GM18508 (cell line): ENCODE measurements at regions not wholly inside any gene's neighbourhood (a gene's known extent, or its start where the extent isn't known, plus 50 kb on each side); places are given as distances from the start of the nearest gene placed in this dataset.

Source experiments
- ATAC-seq: cut with Tn5 transposase; IDR thresholded peaks from one replicate; pipeline ENCODE4 v1.9.1; 2021; ENCODE audit warnings: moderate number of reproducible peaks; ENCODE audit not compliant: insufficient read depth, unreplicated experiment

DNA sequence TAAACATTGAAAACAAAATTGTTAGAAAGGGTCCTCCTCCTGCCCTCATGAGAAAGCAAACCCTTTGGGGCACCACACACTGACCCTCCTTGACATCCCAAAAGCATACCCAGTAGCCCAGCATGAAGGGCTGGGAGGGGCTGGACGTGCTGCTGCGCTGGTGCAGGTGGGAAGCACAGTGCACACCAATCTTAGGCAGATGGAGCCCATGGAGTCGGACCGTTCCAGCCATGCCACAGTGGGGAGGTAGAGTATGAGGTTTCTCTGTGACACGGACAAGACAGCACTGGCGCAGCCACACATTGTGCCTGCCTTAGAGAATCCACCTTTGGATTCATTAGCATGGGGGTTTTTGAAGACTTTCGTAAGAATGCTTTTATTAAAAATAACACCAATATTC lies 544.2 kb upstream of the FRG1 start:
- ATAC-seq, result no peak

DNA sequence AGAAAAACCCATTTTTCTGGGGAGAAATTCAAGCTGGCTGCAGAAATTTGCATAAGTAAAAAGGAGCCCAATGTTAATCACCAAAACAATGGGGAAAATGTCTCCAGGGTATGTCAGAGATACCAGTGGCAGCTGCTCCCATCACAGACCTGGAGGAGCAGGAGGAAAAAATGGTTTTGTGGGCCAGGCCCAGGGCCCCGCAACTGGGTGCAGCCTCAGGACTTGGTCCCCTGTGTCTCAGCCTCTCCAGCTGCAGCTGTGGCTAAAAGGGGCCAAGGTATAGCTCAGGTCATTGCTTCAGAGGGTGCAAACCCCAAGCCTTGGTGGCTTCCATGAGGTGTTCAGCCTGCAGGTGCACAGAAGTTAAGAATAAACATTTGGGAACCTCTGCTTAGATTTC lies 536.4 kb upstream of the FRG1 start:
- no peak for ATAC-seq

DNA sequence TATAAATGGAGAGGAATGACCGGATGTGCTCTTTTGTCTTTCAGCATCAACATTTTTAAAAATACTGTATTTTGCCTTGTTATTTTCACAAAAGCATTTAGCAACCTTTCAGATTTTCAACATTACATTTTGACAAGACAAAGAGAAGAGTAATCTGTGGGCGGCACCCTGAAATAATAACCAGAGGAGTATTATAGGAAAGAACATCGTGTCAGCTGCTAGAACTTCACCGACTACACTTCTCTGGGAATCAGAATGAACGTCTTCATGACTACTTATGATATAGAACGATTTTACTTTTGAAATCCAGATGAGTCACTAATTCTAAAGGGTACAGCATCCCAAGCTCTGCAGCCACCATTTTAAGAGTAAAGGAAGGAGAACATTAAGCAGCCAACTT lies 531.5 kb upstream of the FRG1 start:
- no peak for ATAC-seq

DNA sequence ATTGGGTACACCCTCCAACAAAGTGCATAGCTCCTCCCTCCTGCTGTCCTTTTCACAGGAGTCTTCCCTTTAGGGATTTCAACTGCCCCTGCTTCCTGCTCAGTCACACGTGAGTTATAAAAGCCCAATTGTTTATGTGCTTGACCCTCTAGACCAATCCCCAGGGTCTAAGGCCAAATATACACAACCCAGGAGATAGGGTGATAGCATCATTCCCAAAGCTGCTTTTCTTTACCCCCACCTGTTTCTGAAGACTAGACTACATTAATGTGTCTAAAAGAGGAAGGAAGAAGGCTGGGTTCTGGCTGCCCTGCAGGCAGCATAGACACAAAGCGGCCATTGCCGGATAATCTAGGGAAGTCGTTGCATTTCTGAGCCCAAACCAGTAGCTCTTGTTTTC lies 526.7 kb upstream of the FRG1 start:
- no peak for ATAC-seq

DNA sequence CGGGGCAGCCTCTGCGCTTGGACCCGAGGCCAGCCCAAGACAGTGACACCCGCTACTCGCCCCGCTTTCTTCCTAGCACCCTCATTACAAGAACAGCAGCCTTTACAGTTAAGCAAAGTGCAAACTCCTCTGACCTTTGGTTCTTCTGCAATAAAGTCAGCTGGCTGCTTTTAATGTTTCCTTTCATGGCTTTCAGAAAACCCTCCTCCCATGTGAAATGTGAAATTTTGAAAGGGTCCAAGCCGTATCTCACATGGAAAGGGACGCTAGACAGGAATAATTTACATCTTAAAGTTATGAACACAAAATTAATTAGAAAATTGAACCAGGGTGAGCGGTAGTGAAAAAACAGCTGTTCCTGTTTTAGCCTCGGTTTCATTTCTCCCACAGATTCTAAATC lies 520.1 kb upstream of the FRG1 start:
- no peak for ATAC-seq

DNA sequence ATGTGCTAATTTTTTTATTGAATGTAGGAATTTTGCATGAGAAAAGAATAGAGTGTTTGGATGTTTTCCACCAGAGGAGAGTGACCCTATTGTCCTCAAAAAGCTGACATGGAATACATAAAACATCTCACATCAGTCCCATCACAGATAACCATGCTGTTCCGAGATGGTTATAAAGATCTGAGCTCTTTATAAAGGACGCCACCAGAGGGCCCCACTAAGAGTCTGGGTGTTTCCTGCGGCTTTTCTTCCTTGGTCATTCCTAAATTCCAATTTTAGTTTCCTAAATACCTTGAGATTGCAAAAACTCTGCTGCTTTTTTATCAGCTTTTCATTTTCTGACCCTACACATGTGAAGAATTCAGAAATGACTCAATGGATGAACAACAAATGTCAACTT lies 504.5 kb upstream of the FRG1 start:
- no peak for ATAC-seq

DNA sequence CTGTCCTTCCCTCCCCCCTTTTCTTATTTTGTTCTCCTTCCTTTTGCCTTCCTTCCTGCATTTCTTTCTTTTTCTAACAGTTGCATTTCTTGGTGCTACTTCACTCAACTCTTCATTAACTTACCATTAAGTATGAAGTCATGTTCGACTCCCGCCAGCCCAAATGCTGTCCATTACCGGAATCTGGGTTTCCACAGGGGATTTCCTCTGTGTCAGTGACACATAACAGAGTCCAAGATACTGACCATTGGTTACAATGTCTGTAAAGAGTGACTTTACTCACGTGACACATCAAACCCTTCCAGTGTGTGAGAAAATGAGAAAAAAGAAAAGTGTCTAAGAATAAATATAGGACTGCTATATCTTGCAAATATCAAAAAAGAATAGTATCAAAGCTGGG lies 500.0 kb upstream of the FRG1 start:
- ATAC-seq, result no peak

DNA sequence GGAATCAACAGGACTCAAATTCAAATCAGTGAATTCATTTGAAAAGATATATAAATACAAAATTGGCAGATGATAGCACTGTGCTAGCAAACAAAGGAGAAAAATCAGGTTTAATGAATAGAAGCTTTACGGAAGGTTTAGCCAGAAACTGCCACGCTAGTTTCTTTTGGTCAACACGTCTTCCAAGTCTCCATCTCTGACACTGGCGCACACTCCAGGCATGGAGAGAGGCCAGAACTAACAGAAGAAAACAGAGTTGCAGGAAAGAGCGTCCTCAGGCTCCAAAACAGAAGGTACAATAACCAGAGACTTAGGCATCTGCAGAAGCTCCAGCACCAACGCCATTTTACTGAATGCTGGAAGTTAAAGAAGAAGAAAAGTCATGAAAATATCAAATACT lies 497.3 kb upstream of the FRG1 start:
- ATAC-seq, result no peak

DNA sequence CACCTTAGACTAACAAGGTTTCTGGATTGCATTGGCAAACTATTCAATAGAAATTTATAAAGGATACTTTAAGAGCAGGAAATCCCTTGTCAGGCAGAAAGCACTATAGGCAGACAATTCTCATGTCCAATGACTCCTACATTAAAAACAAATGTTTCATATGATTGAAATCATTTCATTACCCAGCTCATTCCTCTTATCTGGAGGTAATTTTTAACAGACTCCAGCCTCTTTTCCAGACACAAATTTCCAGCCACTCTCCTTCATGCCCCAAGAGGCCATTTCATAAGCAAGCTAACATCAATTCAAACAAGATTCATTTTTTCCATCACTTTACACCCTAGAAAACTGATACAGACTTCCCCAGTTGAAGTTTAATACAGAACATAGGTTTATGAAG lies 495.1 kb upstream of the FRG1 start:
- no peak for ATAC-seq

DNA sequence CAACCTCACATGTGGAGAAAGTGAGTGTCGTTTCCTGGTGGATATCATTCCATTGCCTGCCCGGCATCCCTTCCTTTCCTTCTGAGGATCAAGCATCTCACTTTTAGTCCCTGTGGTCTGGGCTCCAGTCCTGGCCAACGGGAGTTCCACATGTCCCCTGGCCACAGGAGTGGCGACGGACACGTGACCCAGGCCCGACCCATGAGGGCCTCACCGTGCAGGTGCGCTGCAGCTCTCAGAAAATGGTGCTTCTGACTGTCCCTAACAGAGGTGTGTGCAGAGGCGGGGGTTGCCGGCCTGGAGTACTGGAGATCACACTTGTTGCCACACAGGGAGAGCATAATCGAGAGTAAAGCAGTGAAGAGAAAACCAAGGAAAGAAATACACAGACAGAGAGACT lies 476.9 kb upstream of the FRG1 start:
- ATAC-seq, result no peak

DNA sequence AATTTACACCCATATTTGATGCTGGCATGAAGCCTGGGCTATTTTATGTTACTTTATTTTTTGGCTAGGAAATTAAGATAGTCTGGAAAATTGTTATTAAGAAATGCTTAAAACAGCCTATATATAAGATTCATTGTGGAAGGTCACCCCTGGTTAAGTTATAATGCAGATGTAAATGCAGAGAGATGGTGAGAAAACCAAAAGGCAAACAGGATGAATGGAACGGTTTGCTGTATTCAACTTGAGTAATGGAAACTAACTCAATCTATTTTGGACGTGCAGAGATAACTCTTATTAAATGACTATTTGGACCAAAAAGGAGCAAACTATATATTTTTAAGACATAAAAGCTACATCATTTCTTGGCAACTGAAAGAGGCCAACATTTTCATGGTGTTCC lies 446.3 kb upstream of the FRG1 start:
- ATAC-seq, result no peak

DNA sequence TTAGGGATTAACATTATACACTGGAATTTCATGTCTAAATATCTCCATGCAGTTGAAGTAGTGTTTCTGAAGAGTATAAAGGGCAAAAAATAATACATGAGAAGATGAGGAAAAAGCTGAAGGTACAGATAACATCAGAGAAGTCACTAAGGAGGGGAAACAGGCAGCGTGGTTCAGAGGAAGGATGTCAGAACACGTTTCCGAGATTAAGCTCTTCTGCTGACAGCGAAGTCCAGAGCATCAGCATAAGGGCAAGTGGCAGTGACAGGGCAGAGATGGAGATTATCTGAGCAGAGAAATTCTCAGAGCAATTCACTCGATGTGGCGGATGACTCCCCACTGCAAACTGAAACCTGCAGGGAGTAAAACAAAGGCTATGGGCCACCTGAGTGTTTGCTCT lies 443.2 kb upstream of the FRG1 start:
- ATAC-seq, result no peak

DNA sequence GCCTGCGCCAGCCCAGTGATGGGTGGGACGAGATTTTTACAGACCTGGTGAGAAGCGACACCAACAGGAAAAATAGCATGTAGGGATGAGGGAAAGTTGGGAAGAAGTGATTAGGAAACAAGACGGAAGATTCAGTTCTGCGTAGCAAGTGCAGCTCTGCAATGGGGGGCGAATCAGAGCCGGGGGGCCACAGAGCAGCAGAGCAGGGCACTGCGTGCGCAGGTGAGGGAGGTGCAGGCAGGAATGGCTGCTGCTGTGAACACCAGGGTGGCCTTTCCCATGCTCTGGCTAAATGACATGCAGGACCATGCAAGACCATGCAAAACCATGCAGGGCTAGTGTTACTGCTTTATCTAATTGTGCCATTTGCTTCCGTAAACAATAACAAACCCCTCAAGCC lies 442.7 kb upstream of the FRG1 start:
- ATAC-seq, result no peak

DNA sequence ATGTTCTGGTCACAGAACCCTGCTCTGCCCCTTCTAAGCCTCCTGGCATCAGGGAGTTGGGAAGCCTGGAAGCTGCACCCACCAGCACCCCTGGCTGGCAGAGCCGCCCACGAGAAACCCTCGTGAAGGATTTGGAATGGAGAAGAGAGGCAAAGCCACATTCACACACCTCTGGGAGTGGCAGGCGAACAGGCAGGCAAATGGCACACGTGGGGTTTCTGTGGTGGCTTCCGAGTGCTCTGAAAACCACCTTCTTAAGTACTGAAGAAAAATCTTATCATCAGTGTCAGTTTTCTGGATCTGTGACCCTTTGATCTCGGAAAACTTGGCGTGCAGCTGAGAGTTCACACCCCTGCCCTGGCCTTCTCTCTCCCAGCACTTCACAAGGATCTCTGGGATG lies 442.2 kb upstream of the FRG1 start:
- no peak for ATAC-seq

DNA sequence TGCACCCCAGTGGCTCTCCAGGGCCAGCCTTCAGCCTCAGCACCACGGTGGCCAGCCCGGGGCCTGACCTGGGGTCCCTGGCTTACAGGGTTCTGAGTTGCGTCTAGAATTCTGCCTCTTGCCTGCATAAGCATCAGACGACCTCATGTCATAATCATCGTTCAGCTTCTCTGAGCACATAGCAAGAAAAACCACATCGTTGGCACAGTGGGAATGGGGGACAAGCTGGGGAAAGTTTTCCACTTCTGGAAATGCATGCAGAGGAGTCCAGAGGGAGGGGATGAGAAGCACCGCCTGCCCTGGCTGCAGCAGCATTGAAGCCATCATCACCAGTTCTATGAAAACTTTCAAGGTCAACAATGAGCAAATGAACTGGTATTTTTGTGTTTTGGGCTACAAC lies 441.0 kb upstream of the FRG1 start:
- ATAC-seq, result no peak

DNA sequence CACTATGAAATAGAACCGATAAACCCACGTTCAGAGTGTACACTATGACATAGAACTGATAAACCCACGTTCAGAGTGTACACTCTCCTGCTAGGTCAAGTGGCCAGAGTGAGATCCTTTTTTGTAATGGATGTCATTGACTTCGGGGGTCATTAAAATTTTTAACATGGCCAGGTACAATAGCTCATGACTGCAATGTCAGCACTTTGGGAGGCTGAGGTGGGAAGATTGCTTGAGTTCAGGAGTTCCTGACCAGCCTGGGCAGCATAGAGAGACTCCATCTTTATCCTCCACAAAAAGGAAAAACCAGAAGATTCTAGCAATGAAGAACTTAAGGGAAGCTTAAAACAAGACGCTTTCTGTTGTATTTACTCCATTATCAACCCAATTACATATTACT lies 439.7 kb upstream of the FRG1 start:
- ATAC-seq, result no peak

DNA sequence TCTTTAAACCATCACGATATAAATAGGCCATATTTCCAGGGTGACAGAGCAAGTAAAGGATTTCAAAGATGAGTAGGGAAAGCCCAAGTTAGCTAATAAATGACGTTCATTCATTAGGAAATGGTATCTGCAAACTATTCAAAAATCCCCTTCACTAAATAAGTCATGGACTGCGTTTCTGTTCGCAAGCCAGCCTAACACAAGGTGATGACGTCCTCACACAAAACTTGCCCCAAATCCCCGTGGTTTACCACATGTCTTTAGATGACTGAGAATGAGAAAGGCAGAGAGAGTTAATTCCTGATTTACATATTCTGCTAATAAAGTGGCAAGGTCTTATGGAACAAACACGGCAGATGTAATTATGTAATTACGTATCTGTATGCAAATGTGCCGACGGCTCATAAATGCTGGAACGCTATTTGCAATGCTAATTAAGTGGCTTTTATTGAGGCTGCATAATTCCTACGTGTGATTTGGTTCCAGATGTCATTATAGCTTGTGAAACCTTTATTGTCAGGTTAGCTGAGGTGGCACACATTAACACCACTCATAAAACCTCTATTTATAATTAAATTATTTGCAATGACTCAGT lies 437.7 kb upstream of the FRG1 start:
- peak; percentile 80 for ATAC-seq

DNA sequence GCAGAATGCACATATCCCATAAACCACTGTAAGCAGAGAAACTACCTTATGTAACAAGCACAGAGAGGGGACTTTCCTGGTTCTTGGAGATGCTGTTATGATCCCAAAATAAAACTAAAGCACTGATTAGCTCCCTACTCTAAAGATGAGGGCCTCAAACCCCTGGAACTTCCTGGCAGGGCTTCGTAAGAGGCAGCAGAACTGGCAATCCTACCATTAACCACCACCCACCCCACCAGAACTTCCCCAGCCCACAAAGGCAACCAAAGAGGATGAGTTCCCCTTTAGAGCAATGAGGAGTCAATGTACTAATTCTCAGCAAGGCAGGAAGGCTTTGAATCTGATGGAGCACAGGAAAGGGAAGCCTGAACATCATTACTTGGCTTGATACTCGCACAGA lies 436.5 kb upstream of the FRG1 start:
- no peak for ATAC-seq

DNA sequence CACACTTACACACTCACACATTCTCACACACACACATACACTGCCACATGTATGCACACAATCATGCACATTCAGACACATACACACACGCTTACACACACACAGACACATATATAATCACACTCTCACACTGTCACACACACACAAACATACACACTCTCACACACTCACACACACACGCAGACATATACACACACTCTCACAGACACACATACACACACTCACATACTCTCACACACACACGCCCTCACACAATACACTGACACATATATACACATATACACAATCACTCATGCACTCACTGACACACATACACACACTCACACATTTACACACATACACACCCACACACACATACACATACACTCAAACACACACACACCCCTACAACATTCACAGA lies 435.3 kb upstream of the FRG1 start:
- ATAC-seq, result no peak

DNA sequence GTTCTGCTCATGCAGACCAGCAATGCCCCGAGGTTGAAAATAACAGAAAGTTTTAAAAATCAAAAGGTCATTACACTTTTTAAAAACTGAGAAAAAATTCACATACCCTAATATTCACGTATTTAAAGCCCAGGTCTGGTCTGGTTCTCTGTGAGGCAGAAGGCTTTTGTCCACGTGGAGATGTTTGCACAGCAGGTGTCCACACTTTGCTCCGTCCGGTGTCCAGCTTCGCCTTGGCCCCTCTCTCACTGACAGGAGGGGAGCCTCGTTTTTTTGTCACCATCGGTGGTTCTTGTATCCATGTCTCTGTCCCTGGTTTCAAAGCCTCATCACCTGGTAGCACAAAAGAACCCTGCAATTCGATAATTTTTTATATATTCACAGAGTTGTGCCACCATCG lies 434.6 kb upstream of the FRG1 start:
- ATAC-seq, result no peak

DNA sequence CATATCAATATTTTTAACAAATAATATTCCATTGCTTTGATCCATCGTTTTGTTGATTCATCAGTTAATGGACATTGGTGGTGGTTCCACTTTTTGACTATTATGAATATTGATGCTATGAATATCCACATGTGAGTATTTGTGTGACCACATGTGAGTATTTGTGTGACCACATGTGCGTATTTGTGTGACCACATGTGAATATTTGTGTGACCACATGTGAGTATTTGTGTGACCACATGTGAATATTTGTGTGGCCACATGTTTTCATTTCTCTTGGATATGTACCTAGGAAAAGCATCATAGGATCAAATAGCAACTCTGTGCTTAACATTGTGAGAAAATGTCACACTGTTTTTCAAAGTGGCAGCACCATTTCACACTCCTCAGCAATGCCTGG lies 433.6 kb upstream of the FRG1 start:
- no peak for ATAC-seq

DNA sequence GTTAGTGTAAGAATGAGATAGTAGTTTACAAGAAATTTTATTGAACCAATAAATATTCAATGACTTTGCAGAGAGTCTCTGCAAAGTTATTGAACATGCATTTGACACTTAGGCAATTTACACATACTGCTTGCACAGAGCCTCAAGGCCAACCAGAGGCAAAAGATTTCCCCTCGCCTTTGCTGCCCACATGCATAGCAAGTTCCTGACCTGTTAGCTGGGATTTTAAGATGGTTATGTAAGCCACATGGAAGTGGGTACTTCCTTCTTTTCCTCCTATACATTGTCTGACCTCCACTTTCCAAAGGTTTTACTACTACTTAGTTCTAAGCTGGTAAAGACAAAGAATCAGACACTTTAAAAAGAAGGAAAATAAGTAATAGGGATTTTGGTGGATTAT lies 430.1 kb upstream of the FRG1 start:
- ATAC-seq, result no peak

DNA sequence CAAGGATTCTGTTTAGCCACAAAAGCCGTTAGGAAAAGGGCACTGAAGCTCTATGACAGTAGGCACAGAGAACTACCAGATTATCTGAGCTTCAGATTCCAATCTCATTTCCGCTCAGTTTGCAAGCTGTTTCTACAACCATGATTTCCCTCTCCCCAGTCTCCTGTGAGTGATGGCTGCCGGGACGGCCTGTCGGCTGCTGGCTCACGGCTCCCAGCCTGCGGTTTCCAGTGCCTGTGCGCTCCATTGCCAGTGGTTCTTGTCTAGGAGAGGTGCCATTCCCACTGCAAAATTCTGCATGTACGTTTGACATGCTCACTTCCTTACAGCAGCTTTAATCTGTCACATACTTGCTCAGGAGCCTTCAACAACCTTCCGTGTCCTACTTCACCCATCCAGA lies 429.1 kb upstream of the FRG1 start:
- no peak for ATAC-seq
